NCI-H345 treated with DMSO at 0.1 percent for 48 hours (cell line): ENCODE measurements at regions not wholly inside any gene's neighbourhood (a gene's known extent, or its start where the extent isn't known, plus 50 kb on each side); places are given as distances from the start of the nearest gene placed in this dataset.
"Not testable (repeated sequence)": the region's sequence is repeated elsewhere in the genome, so short reads cannot be mapped to it uniquely, and the experiment has no call there.

Experiments used
- DNase-seq: peaks from one replicate; lab custom pipeline; 2025; ENCODE audit not compliant: unreplicated experiment; lab: John Stamatoyannopoulos, UW

DNA sequence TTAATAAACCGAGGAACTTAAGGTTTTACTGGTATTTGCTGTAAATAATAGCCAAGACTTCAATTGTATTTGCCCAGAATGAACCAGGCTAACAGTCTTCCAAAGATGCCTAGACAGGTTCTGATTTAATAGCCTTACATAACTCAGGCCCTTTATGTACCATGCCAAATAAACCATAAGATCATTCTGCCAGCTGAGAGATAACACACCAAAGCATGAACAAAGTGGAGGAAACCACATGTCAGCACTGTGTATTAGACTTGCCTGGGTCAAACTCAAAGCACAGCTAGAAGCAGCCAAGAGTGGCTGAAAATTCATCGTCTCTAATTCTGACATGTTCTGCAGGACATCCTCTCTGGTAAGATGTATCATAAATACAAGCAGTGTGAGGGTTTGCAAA is 319.3 kb upstream of the ZNF608 start:
- no peak for DNase-seq

DNA sequence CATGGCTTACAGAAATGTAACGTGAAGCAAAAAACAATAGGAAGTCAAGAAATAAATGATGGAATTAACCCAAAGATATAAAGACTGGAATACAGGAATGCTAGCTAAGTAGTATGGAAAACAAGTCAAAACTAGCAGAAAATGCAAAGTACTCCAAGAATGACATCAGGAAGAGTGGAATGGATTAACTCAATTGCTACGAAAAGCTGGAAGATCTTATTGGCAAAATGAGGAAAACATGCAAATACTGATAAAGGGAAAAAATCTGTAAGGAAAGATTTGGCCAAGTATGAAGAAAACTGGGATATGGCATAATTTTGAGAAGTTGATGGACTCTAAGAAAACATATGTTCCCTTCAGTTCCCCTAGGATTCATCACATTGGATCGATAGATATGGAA is 324.5 kb upstream of the ZNF608 start:
- DNase-seq: no peak

GRCh38 chr5:125073090-125073489 is 326.7 kb upstream of the ZNF608 start:
- no peak for DNase-seq

- no peak for DNase-seq
Measured at GRCh38 chr5:125075567-125075966, 329.1 kb upstream of the ZNF608 start.

GRCh38 chr5:125079028-125079427 is 332.6 kb upstream of the ZNF608 start:
- DNase-seq: not testable (repeated sequence)

DNA sequence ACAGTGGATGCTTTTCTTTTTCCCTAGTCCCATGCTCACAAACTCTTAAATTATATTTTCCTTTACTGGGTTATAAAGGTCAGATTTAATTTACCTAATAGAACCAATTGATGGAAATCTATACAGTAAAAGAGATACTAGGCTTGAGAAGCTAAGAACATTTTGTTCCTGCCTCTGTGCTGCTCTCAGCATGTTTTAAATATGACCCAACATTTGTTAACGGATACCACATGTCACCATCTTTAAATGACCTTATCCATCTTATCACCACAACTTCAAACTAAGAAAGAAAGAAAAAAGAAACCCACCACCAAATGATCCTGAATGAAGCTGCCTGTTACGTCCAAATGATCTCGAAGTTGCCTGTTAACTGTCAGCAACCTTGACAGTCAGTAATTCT is 334.7 kb upstream of the ZNF608 start:
- no peak for DNase-seq

- DNase-seq: no peak
Measured at GRCh38 chr5:125083981-125084380, 337.5 kb upstream of the ZNF608 start.

DNA sequence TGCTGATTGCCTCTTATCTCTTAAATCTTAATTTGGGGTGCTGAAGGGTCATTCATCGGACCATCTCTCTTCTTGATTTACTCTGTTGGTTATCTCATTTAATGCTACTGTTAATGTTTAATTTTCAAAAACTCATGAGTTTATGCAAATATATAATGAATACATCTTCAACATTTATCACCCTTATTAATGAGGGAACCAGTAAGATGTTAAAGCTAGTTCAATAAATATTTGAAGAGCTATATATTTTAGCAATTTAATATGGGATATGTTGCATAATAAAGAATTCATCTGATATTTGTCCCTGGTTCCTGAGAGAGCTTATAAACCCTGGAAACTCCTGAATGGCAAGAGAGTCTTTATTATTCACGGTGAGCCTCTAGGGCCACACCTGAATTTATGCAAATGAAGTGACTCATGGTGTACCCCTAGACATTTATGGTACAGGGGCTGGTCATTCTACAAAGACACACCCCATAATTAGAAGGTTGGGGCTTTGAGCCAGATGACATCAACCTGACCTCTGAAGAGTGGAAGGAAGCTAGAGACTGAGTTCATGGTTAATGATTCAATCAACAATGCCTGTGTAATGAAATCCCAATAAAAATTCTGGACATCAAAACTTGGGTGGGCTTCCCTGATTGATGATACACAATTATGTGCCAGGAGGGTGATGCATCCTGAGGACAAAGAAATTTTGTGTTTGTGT is 339.5 kb upstream of the ZNF608 start:
- DNase-seq: no peak

DNA sequence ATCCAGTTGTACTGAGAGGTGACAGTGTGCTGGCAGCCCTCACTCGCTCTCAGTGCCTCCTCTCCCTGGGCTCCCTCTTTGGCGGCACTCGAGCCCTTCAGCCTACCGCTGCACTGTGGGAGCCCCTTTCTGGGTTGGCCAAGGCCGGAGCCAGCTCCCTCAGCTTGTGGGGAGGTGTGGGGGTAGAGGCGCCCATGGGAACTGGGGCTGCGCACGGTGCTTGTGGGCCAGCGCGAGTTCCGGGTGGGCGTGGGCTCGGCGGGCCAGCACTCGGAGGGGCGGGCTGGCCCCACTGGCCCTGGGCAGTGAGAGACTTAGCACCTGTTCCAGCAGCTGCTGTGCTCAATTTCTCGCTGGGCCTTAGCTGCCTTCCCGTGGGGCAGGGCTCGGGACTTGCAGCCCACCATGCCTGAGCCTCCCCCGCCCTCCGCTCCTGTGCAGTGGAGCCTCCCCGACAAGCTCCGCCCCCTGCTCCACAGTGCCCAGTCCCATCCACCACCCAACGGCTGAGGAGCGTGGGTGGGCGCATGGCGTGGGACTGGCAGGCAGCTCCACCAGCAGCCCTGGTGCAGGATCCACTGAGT is 342.2 kb upstream of the ZNF608 start:
- DNase-seq: no peak

DNA sequence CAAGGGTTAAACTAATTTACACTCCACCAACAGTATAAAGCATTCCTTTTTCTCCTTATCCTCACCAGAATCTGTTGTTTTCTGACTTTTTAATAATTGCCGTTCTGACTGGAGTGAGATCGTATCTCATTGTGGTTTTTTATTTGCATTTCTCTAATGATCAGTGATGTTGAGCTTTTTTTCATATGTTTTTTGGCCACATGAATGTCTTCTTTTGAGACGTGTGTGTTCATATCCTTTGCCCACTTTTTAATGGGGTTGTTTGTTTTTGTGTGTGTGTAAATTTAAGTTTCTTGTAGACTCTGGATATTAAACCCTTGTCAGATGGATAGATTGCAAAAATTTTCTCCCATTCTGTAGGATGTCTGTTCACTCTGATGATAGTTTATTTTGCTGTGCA is 345.7 kb upstream of the ZNF608 start:
- DNase-seq: not testable (repeated sequence)

DNA sequence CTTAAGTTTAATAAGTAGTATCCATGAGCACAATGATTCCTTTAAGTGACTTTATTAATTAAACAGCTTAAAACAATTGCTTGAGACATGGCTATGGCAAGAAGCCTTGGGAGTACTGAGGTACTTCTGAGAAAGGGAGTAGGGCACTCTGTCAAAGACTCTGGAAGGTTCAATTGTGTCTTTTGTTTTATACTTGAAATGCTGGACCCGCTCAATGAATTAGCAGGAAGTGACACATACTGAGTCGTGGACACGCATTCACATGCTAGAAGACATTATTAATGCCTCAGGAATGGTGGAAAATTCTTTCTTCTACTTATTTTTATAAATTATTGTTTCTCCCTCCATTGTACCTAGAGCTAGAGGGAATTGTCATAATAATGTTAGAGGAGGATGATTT is 347.3 kb upstream of the ZNF608 start:
- no peak for DNase-seq

DNA sequence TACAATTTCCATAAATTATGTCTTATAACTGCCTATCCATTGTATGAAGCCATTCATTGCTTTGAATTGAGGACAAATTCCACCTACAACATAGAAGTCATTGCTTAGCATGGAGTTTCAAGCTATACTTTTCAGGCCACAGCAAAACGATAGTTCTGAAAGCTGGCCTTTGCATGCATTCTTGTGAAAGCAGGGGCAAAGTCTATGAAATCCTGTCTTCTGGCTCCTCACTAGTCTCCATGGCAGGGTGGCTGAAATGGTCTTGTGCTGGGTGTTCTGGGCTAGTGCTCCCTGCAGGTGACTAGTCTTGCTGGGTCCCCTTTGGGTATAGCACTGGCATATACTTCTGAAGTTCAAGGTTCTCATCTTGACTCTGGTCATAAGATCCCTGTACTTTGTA is 353.9 kb upstream of the ZNF608 start:
- no peak for DNase-seq

DNA sequence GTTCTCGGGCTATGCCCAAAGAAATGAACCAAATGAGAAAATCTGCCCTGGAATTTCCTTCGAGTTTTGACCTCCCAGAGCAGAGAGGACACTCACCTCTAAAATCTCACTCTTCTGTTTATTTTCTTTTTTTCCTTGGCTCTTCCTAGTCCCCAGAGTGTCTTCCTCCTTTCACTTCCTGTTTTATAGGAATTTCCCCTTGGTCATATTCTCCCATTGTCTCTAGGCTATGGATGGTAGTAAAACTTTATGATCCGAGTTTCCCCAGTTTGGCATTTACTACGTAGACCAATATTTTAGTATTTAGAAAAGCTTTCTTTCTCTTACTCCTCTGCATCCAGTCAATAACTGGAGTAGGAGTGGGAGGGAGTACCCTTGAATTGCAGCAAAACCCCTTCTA is 354.5 kb upstream of the ZNF608 start:
- no peak for DNase-seq

DNA sequence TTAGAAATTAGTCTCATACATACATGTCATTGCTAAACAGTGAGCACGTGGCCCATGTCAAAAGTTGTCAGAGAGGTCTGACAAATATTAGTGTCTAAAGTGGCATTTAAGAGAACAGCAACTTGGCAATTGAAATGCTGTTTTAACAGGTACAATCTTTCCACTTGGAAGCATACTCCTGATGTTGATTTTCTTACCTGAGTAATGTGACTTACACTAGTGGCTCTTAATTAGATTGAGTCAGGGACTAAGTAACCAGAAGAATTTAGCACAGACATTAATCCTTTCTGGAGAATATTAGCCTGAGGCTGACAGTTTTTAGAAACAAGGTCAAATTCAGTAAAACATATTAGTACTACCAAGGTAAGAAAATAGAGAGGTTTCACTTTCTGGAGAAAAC is 357.0 kb upstream of the ZNF608 start:
- DNase-seq: no peak

DNA sequence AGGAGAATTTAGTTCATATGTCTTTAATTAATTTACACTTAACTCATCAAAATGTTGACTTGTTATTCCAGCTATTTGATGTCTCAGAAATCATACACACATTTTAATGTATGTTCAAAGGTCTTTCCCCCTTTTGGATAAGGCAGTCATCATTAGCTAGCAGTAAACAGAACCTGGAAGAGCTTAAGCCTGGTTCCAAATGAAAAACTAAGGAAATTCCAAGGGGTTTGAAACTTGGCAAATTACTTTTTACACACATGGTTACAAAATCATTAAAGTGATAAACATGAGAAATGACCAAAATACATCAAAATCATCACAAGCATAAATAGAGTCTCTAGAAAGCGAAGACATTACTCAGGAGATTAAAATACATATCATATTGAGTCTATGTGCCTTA is 359.8 kb upstream of the ZNF608 start:
- DNase-seq: no peak

DNA sequence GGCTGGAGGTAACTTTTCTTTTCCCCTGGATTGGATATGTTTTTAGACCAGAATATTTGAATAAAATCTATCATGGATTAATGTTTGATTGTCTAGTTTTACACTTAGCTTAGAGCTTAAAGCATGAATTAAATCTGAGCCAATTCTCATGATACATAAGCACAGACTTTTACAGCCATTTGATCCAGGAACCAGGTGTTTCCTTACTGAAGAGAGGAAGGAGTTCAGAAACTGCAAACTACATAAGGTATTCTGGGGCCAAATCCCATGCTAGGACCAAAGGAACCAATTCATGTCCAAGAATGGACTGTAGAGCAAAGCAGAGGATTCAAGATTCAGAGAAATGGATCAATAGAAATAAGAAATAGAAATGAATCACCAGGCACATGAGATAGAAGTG is 360.4 kb upstream of the ZNF608 start:
- no peak for DNase-seq

GRCh38 chr5:125109293-125109692 is 362.9 kb upstream of the ZNF608 start:
- no peak for DNase-seq

- DNase-seq: no peak
Measured at GRCh38 chr5:125109816-125110215, 363.4 kb upstream of the ZNF608 start.

DNA sequence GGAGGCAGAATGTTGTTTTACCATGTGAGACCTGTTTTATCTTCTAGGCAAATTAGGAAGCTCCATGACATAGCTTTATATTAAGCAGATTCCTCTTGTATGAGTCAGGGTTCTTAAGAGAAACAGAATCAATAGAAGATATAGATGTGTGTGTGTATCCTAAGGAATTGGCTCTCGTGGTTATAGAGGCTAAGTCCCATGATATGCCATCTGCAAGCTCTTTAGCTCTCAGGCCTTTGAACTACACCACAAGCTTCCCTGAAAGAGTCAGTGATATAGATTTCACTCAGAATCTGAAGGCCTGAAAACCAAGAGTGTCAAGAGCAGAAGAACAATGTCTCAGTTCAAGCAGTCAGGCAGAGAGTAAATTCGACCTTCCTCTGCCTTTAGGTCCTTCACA is 365.8 kb upstream of the ZNF608 start:
- DNase-seq: no peak

GRCh38 chr5:125113328-125113727 is 366.9 kb upstream of the ZNF608 start:
- DNase-seq: no peak

GRCh38 chr5:125115195-125115525 is 368.7 kb upstream of the ZNF608 start:
- no peak for DNase-seq

DNA sequence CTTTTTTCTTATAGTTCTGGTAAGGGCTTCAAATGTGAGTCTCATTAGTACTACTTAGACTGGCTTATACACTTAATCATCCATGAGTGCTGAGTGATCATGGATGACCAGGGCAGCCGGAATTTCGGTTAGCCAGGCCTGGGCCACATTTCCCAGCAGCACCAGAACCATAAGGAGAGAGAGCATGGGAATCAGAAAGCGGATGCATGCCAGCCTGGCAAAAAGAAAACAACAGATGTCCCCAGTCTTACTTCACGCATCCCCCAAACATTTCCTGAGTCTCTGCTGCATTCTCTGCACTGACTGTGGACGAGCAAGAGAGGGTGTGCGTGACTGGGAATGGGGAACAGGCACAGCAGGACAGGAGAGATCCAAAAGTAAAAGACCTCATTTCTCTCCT is 371.1 kb upstream of the ZNF608 start:
- DNase-seq: no peak

DNA sequence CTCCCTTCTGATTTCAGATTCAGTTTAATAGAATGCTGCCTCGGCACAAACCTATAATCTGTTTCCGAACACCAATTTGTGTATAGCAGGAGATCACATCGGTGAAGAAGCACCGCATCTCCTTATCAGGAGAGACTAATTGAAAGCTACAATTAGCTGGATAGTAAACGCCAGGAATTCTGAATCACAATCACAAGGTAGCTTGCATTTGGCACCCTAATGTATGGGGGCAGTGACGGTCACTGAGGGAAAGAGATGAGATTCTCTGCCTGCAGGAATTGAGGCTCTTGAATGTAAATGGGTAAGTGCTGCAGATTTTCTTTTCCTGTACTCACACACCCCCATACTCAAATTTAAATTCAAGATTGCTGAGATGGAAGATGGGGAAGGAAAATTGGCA is 373.6 kb upstream of the ZNF608 start:
- no peak for DNase-seq
